SK-N-SH (cell line): ENCODE measurements at regions not wholly inside any gene's neighbourhood (a gene's known extent, or its start where the extent isn't known, plus 50 kb on each side); places are given as distances from the start of the nearest gene placed in this dataset.

Experiments used
- CTCF ChIA-PET: fragments of 300-600, 350-600 bp; formaldehyde crosslinking; extraction: SDS; loops from one replicate; lab custom pipeline; 2021; lab: Yijun Ruan, JAX
- POLR2A ChIA-PET: fragments of 350-600 bp; sonication (Branson Sonifier 250); formaldehyde crosslinking; extraction: SDS; loops from one replicate; lab custom pipeline; 2020; ENCODE audit warnings: antibody characterized with exemption, inconsistent platforms; lab: Yijun Ruan, JAX
- DNase-seq: peaks from one replicate; pipeline ENCODE4 v3.0.0; 2012
- H2AFZ ChIP-seq: fragments of 200-600 bp; sonication (generic); 2 replicates; pipeline ENCODE4 v1.8.1; 2016; ENCODE audit warnings: antibody characterized with exemption, mild to moderate bottlenecking, low read depth
- H3F3A ChIP-seq: fragments of 200-600 bp; sonication (generic); replicated peaks from 2 replicates; pipeline ENCODE3; 2016; ENCODE audit warnings: antibody characterized with exemption, mild to moderate bottlenecking; ENCODE audit not compliant: insufficient read depth
- H3K27ac ChIP-seq, 2 experiments: fragments of 200-500 bp in 1 of 2; fragments of 200-600 bp in 1 of 2; sonication (Bioruptor generic) in 1 of 2; sonication (generic), shearing (Covaris generic) in 1 of 2; 2 replicates each; pipeline versions ENCODE4 v1.5.1 to v1.6.1; 2014 to 2016; ENCODE audit warnings: low read depth in 2 of 2, inconsistent platforms in 1 of 2, low read length in 1 of 2, mild to moderate bottlenecking in 1 of 2, mixed read lengths in 1 of 2
- H3K27me3 ChIP-seq: fragments of 200-600 bp; sonication (generic), shearing (Covaris generic); 2 replicates; pipeline ENCODE4 v1.6.1; 2016; ENCODE audit warnings: mixed run types; ENCODE audit not compliant: insufficient read depth
- H3K36me3 ChIP-seq, 2 experiments: fragments of 200-500 bp in 1 of 2; fragments of 200-600 bp in 1 of 2; sonication (Bioruptor generic) in 1 of 2; sonication (generic) in 1 of 2; replicated peaks in 1 of 2; 2 replicates each; pipeline versions ENCODE3 to v1.5.1; 2014 to 2016; ENCODE audit warnings: low read length in 1 of 2, mild to moderate bottlenecking in 1 of 2; ENCODE audit not compliant: insufficient read depth in 2 of 2, control insufficient read depth in 1 of 2
- H3K4me1 ChIP-seq, 2 experiments: fragments of 200-500 bp in 1 of 2; fragments of 200-600 bp in 1 of 2; sonication (Bioruptor generic) in 1 of 2; sonication (generic), shearing (Covaris generic) in 1 of 2; 2 replicates each; pipeline versions ENCODE4 v1.5.1 to v1.6.1; 2014 to 2016; ENCODE audit warnings: low read depth in 1 of 2, low read length in 1 of 2, mixed run types in 1 of 2; ENCODE audit not compliant: insufficient read depth in 2 of 2, control insufficient read depth in 1 of 2
- H3K4me2 ChIP-seq: fragments of 200-600 bp; sonication (generic), shearing (Covaris generic); 2 replicates; pipeline ENCODE4 v1.6.1; 2017; ENCODE audit warnings: mixed run types
- H3K4me3 ChIP-seq, 2 experiments: fragments of 200-500 bp in 1 of 2; fragments of 200-600 bp in 1 of 2; sonication (Bioruptor generic) in 1 of 2; sonication (generic), shearing (Covaris generic) in 1 of 2; 2 replicates each; pipeline versions ENCODE4 v1.5.1 to v1.8.1; 2014 to 2016; ENCODE audit warnings: low read depth in 2 of 2, inconsistent platforms in 1 of 2, low read length in 1 of 2, mild to moderate bottlenecking in 1 of 2, mixed read lengths in 1 of 2, moderate library complexity in 1 of 2
- H3K79me2 ChIP-seq: fragments of 200-600 bp; sonication (generic); 2 replicates; pipeline ENCODE4 v1.8.1; 2017; ENCODE audit warnings: mild to moderate bottlenecking; ENCODE audit not compliant: insufficient read depth
- H3K9ac ChIP-seq: fragments of 200-600 bp; sonication (generic); 2 replicates; pipeline ENCODE4 v1.6.1; 2017; ENCODE audit warnings: mixed run types
- H3K9me2 ChIP-seq: fragments of 200-600 bp; sonication (generic); 2 replicates; pipeline ENCODE4 v1.6.1; 2017; ENCODE audit warnings: mixed run types
- H3K9me3 ChIP-seq: fragments of 200-600 bp; sonication (generic); 2 replicates; pipeline ENCODE4 v1.6.1; 2017; ENCODE audit warnings: mixed run types, mild to moderate bottlenecking, moderate library complexity
- H4K20me1 ChIP-seq: fragments of 200-600 bp; sonication (generic); 2 replicates; pipeline ENCODE4 v1.6.1; 2017; ENCODE audit warnings: mild to moderate bottlenecking, mixed run types; ENCODE audit not compliant: insufficient read depth
- CHD2 ChIP-seq: fragments of 150-350 bp; IDR thresholded peaks from 2 replicates; pipeline ENCODE4 v1.6.1; 2018; ENCODE audit warnings: low read length; ENCODE audit not compliant: partially characterized antibody
- ELF1 ChIP-seq: IDR thresholded peaks from 2 replicates; pipeline ENCODE4 v1.4.0; 2012
- EP300 ChIP-seq, 2 experiments: IDR thresholded peaks; 2 replicates each; pipeline versions ENCODE4 v1.4.0 to v1.6.1; 2012; ENCODE audit warnings: borderline replicate concordance in 1 of 2, low read depth in 1 of 2, low read length in 1 of 2
- FOXM1 ChIP-seq: IDR thresholded peaks from 2 replicates; pipeline ENCODE4 v1.4.0; 2012; ENCODE audit warnings: low read depth, mild to moderate bottlenecking
- GATA2 ChIP-seq: sonication (generic); formaldehyde crosslinking; IDR thresholded peaks from 2 replicates; pipeline ENCODE4 v1.5.0; 2020; ENCODE audit warnings: mild to moderate bottlenecking, missing genetic modification reagents
- JUND ChIP-seq: IDR thresholded peaks from 2 replicates; pipeline ENCODE4 v1.4.0; 2012
- MXI1 ChIP-seq: IDR thresholded peaks from 2 replicates; pipeline ENCODE4 v1.6.1; 2012; ENCODE audit warnings: mild to moderate bottlenecking, low read depth, low read length, improper control_type of control experiment
- PBX3 ChIP-seq: IDR thresholded peaks from 2 replicates; pipeline ENCODE4; 2012
- POLR2AphosphoS5 ChIP-seq: IDR thresholded peaks from 2 replicates; pipeline ENCODE4 v1.6.1; 2012; ENCODE audit warnings: low read depth, low read length
- RAD21 ChIP-seq: IDR thresholded peaks from 2 replicates; pipeline ENCODE4 v1.6.1; 2012; ENCODE audit warnings: mild to moderate bottlenecking, low read length
- REST ChIP-seq: IDR thresholded peaks from 2 replicates; pipeline ENCODE4 v1.6.1; 2012; ENCODE audit warnings: mild to moderate bottlenecking, low read depth, low read length, moderate library complexity
- RFX5 ChIP-seq: IDR thresholded peaks from 2 replicates; pipeline ENCODE4 v1.6.1; 2012; ENCODE audit warnings: mild to moderate bottlenecking, improper control_type of control experiment, low read length
- YY1 ChIP-seq: IDR thresholded peaks from 2 replicates; pipeline ENCODE4 v1.4.0; 2012; ENCODE audit warnings: low read depth, mild to moderate bottlenecking
- WGBS: methylation state at CpG from one replicate; pipeline ENCODE4 v1.1.6; 2017; ENCODE audit warnings: low lambda C conversion rate; 5-methylcytosine and 5-hydroxymethylcytosine counted together
- TF ChIP-seq, protein P1 (sequence below): fragments of 150-350 bp; IDR thresholded peaks from 2 replicates; pipeline ENCODE4 v1.6.1; 2017; ENCODE audit warnings: antibody characterized with exemption, low read length, low read depth, borderline replicate concordance
- TF ChIP-seq, protein P2 (sequence below): fragments of 200-600 bp; sonication (generic); IDR thresholded peaks from 2 replicates; pipeline ENCODE4 v1.6.1; 2017; ENCODE audit warnings: antibody characterized with exemption, mild to moderate bottlenecking, moderate library complexity

DNA sequence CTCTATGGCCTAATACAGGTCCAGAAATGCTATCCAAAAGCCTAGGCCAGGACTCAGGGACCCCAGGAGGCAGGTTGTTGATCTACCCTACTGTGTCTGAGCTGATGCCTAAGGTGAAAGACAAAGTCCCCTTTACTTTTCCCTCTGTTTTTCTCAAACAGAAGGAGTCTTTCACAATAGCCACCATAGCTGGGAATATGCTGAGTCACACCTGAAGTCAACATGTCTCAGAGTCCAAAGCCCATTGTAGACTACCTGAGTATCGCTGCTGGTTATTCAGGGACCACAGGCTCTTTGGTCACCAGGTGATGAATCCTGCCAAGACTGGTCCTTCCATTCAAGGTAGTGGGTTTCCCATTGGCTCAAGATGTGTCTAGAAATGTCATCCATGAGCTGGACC is 562.2 kb downstream of the ACTRT1 start:
- Histone ChIP-seq H3K4me1 (no peaks in the 10 kb centered on the region), H3K9me3 (no peaks in the 10 kb centered on the region), H3K4me2 (no peak overlapping the region), H3K36me3 (no peaks in the 10 kb centered on the region), H3K27ac (no peak overlapping the region), H3K9me2 (no peaks in the 10 kb centered on the region), H3K79me2 (no peaks in the 10 kb centered on the region), H3K9ac (no peak overlapping the region), H3F3A (no peaks in the 10 kb centered on the region), H4K20me1 (no peaks in the 10 kb centered on the region), H3K27me3 (no peaks in the 10 kb centered on the region), H3K4me3 (no peak overlapping the region), H2AFZ (no peak overlapping the region)
- ChIA-PET POLR2A (no interaction called here), CTCF (no interaction called here)
- no peak for DNase-seq
- TF ChIP-seq GATA2 (CRISPR knock-in tag) (no peak), YY1 (no peak), MXI1 (no peak), RAD21 (no peak), JUND (no peak), RFX5 (no peak), POLR2AphosphoS5 (no peak), EP300 (IDR thresholded peaks at IDR 0.05; ENCODE audit: borderline replicate concordance in 1 of 2, low read depth in 1 of 2, low read length in 1 of 2) (no peak), FOXM1 (no peak), CHD2 (no peak), REST (no peak), PBX3 (no peak), ELF1 (no peak)
- TF ChIP-seq, protein P1, sequence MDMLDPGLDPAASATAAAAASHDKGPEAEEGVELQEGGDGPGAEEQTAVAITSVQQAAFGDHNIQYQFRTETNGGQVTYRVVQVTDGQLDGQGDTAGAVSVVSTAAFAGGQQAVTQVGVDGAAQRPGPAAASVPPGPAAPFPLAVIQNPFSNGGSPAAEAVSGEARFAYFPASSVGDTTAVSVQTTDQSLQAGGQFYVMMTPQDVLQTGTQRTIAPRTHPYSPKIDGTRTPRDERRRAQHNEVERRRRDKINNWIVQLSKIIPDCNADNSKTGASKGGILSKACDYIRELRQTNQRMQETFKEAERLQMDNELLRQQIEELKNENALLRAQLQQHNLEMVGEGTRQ: no peak
- TF ChIP-seq, protein P2, sequence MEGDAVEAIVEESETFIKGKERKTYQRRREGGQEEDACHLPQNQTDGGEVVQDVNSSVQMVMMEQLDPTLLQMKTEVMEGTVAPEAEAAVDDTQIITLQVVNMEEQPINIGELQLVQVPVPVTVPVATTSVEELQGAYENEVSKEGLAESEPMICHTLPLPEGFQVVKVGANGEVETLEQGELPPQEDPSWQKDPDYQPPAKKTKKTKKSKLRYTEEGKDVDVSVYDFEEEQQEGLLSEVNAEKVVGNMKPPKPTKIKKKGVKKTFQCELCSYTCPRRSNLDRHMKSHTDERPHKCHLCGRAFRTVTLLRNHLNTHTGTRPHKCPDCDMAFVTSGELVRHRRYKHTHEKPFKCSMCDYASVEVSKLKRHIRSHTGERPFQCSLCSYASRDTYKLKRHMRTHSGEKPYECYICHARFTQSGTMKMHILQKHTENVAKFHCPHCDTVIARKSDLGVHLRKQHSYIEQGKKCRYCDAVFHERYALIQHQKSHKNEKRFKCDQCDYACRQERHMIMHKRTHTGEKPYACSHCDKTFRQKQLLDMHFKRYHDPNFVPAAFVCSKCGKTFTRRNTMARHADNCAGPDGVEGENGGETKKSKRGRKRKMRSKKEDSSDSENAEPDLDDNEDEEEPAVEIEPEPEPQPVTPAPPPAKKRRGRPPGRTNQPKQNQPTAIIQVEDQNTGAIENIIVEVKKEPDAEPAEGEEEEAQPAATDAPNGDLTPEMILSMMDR: no peak
- WGBS: 50% methylated on average over 1 of the region's 1 CpG
